ENCODE measurements at regions not wholly inside any gene's neighbourhood (a gene's known extent, or its start where the extent isn't known, plus 50 kb on each side); places are given as distances from the start of the nearest gene placed in this dataset.

GRCh38 chr6:12440981-12441380 is 150.8 kb downstream of the EDN1 start:
- Histone ChIP-seq H4K91ac (ENCODE audit: insufficient read length, low read depth, low read length) (no peak overlapping the region), H3K4ac (ENCODE audit: low read depth, low read length) (no peak overlapping the region), H4K5ac (ENCODE audit: insufficient read length, low read depth, low read length) (no peak overlapping the region), H3K4me1 (ENCODE audit: insufficient read depth, low read length) (no peaks in the 10 kb centered on the region), H2BK120ac (ENCODE audit: low read depth, low read length, poor library complexity, severe bottlenecking) (no peak overlapping the region), H4K20me1 (ENCODE audit: control insufficient read depth, insufficient read depth, insufficient read length) (no peaks in the 10 kb centered on the region), H2AFZ (ENCODE audit: low read length) (no peak overlapping the region), H2AK5ac (ENCODE audit: insufficient read length, low read length) (no peak overlapping the region), H3K79me1 (ENCODE audit: insufficient read depth, low read depth, low read length, poor library complexity, severe bottlenecking) (no peaks in the 10 kb centered on the region), H3K27me3 (ENCODE audit: insufficient read depth, low read length) (no peaks in the 10 kb centered on the region), H2BK5ac (ENCODE audit: insufficient read length, low read length) (no peak overlapping the region), H2BK20ac (ENCODE audit: low read depth, low read length, poor library complexity, severe bottlenecking) (no peak overlapping the region), H3K9ac (ENCODE audit: extremely low read depth, insufficient read length, low read length) (no peak overlapping the region), H2BK12ac (ENCODE audit: insufficient read length, low read depth, low read length) (no peak overlapping the region), H3T11ph (ENCODE audit: low read length) (no peak overlapping the region), H3K18ac (ENCODE audit: insufficient read length, low read depth, low read length) (no peak overlapping the region), H3K23ac (ENCODE audit: insufficient read length, low read depth, low read length) (no peak overlapping the region), H3K56ac (ENCODE audit: insufficient read length, low read depth, low read length) (no peak overlapping the region), H3K14ac (ENCODE audit: insufficient read depth, low read length) (no peak overlapping the region), H3K9me3 (ENCODE audit: control insufficient read depth, low read depth, low read length) (no peaks in the 10 kb centered on the region), H3K23me2 (ENCODE audit: insufficient read length, low read depth, low read length, poor library complexity, severe bottlenecking) (no peaks in the 10 kb centered on the region), H3K4me2 (ENCODE audit: insufficient read depth, insufficient read length, low read length) (no peak overlapping the region), H2BK15ac (ENCODE audit: low read depth, low read length) (no peak overlapping the region), H3K79me2 (ENCODE audit: insufficient read depth, low read length) (no peaks in the 10 kb centered on the region), H3K27ac (ENCODE audit: insufficient read length, low read depth, low read length) (no peak overlapping the region), H4K8ac (replicated peaks; ENCODE audit: insufficient read length, low read depth, low read length) (no peak overlapping the region)
- peaks cover 4% of the 10 kb centered on the region in 2 experiments; a peak in 1 of 5 replicates for H3K9me3 Mint-ChIP-seq
- no peaks in the 10 kb centered on the region for H3K27me3 Mint-ChIP-seq (ENCODE audit: low read depth)
- peaks cover 0 to 4% (median 0%) of the 10 kb centered on the region in 3 experiments; a peak in 2 of 7 replicates for H3K36me3 Mint-ChIP-seq (ENCODE audit: insufficient read depth in 1 of 3, low read depth in 3 of 3)
- no peak for DNase-seq
- no peak for TF ChIP-seq CTCF (conservative IDR thresholded peaks at IDR 0.05)
- no peaks in the 10 kb centered on the region; a peak in 1 of 4 replicates for H3K4me1 Mint-ChIP-seq
- H3K4me3 Mint-ChIP-seq = no peak overlapping the region
- H3K27ac Mint-ChIP-seq = no peak overlapping the region
- no CpG with 5 or more reads among the region's 3 CpGs for WGBS (ENCODE audit: extremely low coverage, insufficient read length, low lambda C conversion rate)

Measured in H9 (cell line).